NCI-H2081 treated with DMSO at 0.1 percent for 48 hours (cell line): ENCODE measurements at regions not wholly inside any gene's neighbourhood (a gene's known extent, or its start where the extent isn't known, plus 50 kb on each side); places are given as distances from the start of the nearest gene placed in this dataset.
"Not testable (repeated sequence)": the region's sequence is repeated elsewhere in the genome, so short reads cannot be mapped to it uniquely, and the experiment has no call there.

Experiments used
- DNase-seq: peaks from one replicate; lab custom pipeline; 2025; lab: John Stamatoyannopoulos, UW

GRCh38 chr10:21366108-21366507, 159.4 kb downstream of the SKIDA1 start:
- not testable (repeated sequence) for DNase-seq

- DNase-seq, result no peak
Measured at GRCh38 chr10:21364196-21365114, 161.0 kb downstream of the SKIDA1 start.

GRCh38 chr10:21363731-21364104, 161.8 kb downstream of the SKIDA1 start:
- DNase-seq, result no peak

GRCh38 chr10:21363092-21363730, 162.3 kb downstream of the SKIDA1 start:
- DNase-seq, result no peak

- no peak for DNase-seq
Measured at GRCh38 chr10:21359202-21359601, 166.3 kb downstream of the SKIDA1 start.

GRCh38 chr10:21355591-21356011, 169.9 kb downstream of the SKIDA1 start:
- DNase-seq, result no peak

- DNase-seq, result no peak
Measured at GRCh38 chr10:21352886-21353285, 172.6 kb downstream of the SKIDA1 start.

GRCh38 chr10:21351594-21351993, 173.9 kb downstream of the SKIDA1 start:
- not testable (repeated sequence) for DNase-seq

- no peak for DNase-seq
Measured at GRCh38 chr10:21349912-21350286, 175.6 kb downstream of the SKIDA1 start.

GRCh38 chr10:21347785-21348170, 177.7 kb downstream of the SKIDA1 start:
- no peak for DNase-seq

GRCh38 chr10:21347043-21347784, 178.3 kb downstream of the SKIDA1 start:
- no peak for DNase-seq

GRCh38 chr10:21343087-21343486, 182.4 kb downstream of the SKIDA1 start:
- no peak for DNase-seq

GRCh38 chr10:21342499-21342898, 183.0 kb downstream of the SKIDA1 start:
- not testable (repeated sequence) for DNase-seq

GRCh38 chr10:21340331-21340730, 185.2 kb downstream of the SKIDA1 start:
- no peak for DNase-seq

GRCh38 chr10:21337171-21337792, 188.2 kb downstream of the SKIDA1 start:
- no peak for DNase-seq

GRCh38 chr10:21336476-21337170, 188.9 kb downstream of the SKIDA1 start:
- DNase-seq, result no peak

GRCh38 chr10:21334891-21335696, 190.4 kb downstream of the SKIDA1 start:
- no peak for DNase-seq

- DNase-seq, result no peak
Measured at GRCh38 chr10:21330628-21331020, 194.9 kb downstream of the SKIDA1 start.

- no peak for DNase-seq
Measured at GRCh38 chr10:21329995-21330627, 195.4 kb downstream of the SKIDA1 start.

- no peak for DNase-seq
Measured at GRCh38 chr10:21327289-21327993, 198.0 kb downstream of the SKIDA1 start.
